ENCODE measurements at regions not wholly inside any gene's neighbourhood (a gene's known extent, or its start where the extent isn't known, plus 50 kb on each side); places are given as distances from the start of the nearest gene placed in this dataset.

- H3K27me3 ChIP-seq (ENCODE audit: control insufficient read depth, insufficient read depth, low read length): no peaks in the 10 kb centered on the region
- H3K9ac ChIP-seq: no peak overlapping the region
- no peak overlapping the region for H2AFZ ChIP-seq
- H3K4me1 ChIP-seq: no peaks in the 10 kb centered on the region
- no peaks in the 10 kb centered on the region for H3K9me3 ChIP-seq (ENCODE audit: control insufficient read depth, low read length)
- H3K27ac ChIP-seq: no peak overlapping the region
- H3K4me2 ChIP-seq (ENCODE audit: low read length): no peak overlapping the region
- H3K4me3 ChIP-seq (ENCODE audit: low read depth, low read length): no peak overlapping the region
- no peak for TF ChIP-seq CTCF (IDR thresholded peaks at IDR 0.05)
- H3K36me3 ChIP-seq (ENCODE audit: control insufficient read depth, insufficient read depth, low read length): no peaks in the 10 kb centered on the region
- no peaks in the 10 kb centered on the region for H3K79me2 ChIP-seq
These were observed 1641.5 kb upstream of the ZEB2 start for GRCh38 chr2:146161256-146161882.

GRCh38 chr2:146158072-146158674 lies 1638.3 kb upstream of the ZEB2 start:
- no peak for TF ChIP-seq CTCF (IDR thresholded peaks at IDR 0.05)
- Histone ChIP-seq H3K36me3 (ENCODE audit: control insufficient read depth, insufficient read depth, low read length) (no peaks in the 10 kb centered on the region), H3K4me3 (ENCODE audit: low read depth, low read length) (no peak overlapping the region), H3K9me3 (ENCODE audit: control insufficient read depth, low read length) (no peaks in the 10 kb centered on the region), H3K27me3 (ENCODE audit: control insufficient read depth, insufficient read depth, low read length) (no peaks in the 10 kb centered on the region), H3K4me1 (no peaks in the 10 kb centered on the region), H3K79me2 (no peaks in the 10 kb centered on the region), H3K27ac (no peak overlapping the region), H2AFZ (no peak overlapping the region), H3K4me2 (ENCODE audit: low read length) (no peak overlapping the region), H3K9ac (no peak overlapping the region)

- Histone ChIP-seq H3K27me3 (ENCODE audit: control insufficient read depth, insufficient read depth, low read length) (no peaks in the 10 kb centered on the region), H3K79me2 (no peaks in the 10 kb centered on the region), H3K9ac (no peak overlapping the region), H3K9me3 (ENCODE audit: control insufficient read depth, low read length) (no peaks in the 10 kb centered on the region), H3K27ac (no peak overlapping the region), H3K4me3 (ENCODE audit: low read depth, low read length) (no peak overlapping the region), H3K36me3 (ENCODE audit: control insufficient read depth, insufficient read depth, low read length) (no peaks in the 10 kb centered on the region), H3K4me1 (no peaks in the 10 kb centered on the region), H3K4me2 (ENCODE audit: low read length) (no peak overlapping the region), H2AFZ (no peak overlapping the region)
- peak; percentile 17 for TF ChIP-seq CTCF (IDR thresholded peaks at IDR 0.05)
These were observed 1627.6 kb upstream of the ZEB2 start for GRCh38 chr2:146147448-146148012.

- Histone ChIP-seq H3K79me2 (no peaks in the 10 kb centered on the region), H3K36me3 (ENCODE audit: control insufficient read depth, insufficient read depth, low read length) (no peaks in the 10 kb centered on the region), H3K9ac (no peak overlapping the region), H3K27ac (no peak overlapping the region), H3K4me1 (no peaks in the 10 kb centered on the region), H3K27me3 (ENCODE audit: control insufficient read depth, insufficient read depth, low read length) (no peaks in the 10 kb centered on the region), H3K9me3 (ENCODE audit: control insufficient read depth, low read length) (no peaks in the 10 kb centered on the region), H2AFZ (no peak overlapping the region), H3K4me2 (ENCODE audit: low read length) (no peak overlapping the region), H3K4me3 (ENCODE audit: low read depth, low read length) (no peak overlapping the region)
- no peak for TF ChIP-seq CTCF (IDR thresholded peaks at IDR 0.05)
These were observed 1624.1 kb upstream of the ZEB2 start for GRCh38 chr2:146143971-146144370.

Data from parathyroid adenoma (tissue), 2 donors.